Neural cell (in vitro differentiated cells): ENCODE measurements at regions not wholly inside any gene's neighbourhood (a gene's known extent, or its start where the extent isn't known, plus 50 kb on each side); places are given as distances from the start of the nearest gene placed in this dataset.

Experiments
- H2AFZ ChIP-seq: fragments of 200-600, 300-800 bp; sonication (generic), shearing (Covaris generic); 2 replicates; pipeline ENCODE4 v1.6.0; 2014; ENCODE audit warnings: low read depth, mild to moderate bottlenecking, antibody characterized with exemption, low read length, moderate library complexity
- H3F3A ChIP-seq: fragments of 200-600 bp; shearing (Covaris generic); 2 replicates; pipeline ENCODE4 v1.6.1; 2016; ENCODE audit warnings: mild to moderate bottlenecking, moderate library complexity, mixed read lengths, antibody characterized with exemption, low read length; ENCODE audit not compliant: insufficient read depth, poor library complexity, severe bottlenecking
- H3K27ac ChIP-seq: fragments of 200-600, 300-800 bp; sonication (generic), shearing (Covaris generic); 2 replicates; pipeline ENCODE4 v1.5.1; 2014; ENCODE audit warnings: mild to moderate bottlenecking, low read length, moderate library complexity
- H3K27me3 ChIP-seq: fragments of 300-800, 200-600 bp; sonication (generic), shearing (Covaris generic); 2 replicates; pipeline ENCODE4 v1.6.0; 2014; ENCODE audit warnings: mild to moderate bottlenecking, low read depth, low read length, moderate library complexity; ENCODE audit not compliant: insufficient read depth
- H3K36me3 ChIP-seq: fragments of 300-800, 200-600 bp; sonication (generic), shearing (Covaris generic); 2 replicates; pipeline ENCODE4 v1.5.1; 2014; ENCODE audit warnings: mild to moderate bottlenecking, antibody characterized with exemption, low read length, moderate library complexity; ENCODE audit not compliant: insufficient read depth
- H3K4me2 ChIP-seq: fragments of 300-800, 200-600 bp; sonication (generic), shearing (Covaris generic); 2 replicates; pipeline ENCODE4 v1.6.0; 2014; ENCODE audit warnings: mild to moderate bottlenecking, low read length
- H3K4me3 ChIP-seq: fragments of 300-800, 200-600 bp; sonication (generic), shearing (Covaris generic); 2 replicates; pipeline ENCODE4 v1.5.1; 2014; ENCODE audit warnings: mild to moderate bottlenecking, low read length, moderate library complexity
- H3K79me2 ChIP-seq: fragments of 200-600 bp; shearing (Covaris generic); replicated peaks from 2 replicates; pipeline ENCODE4 v1.6.0; 2014; ENCODE audit warnings: mild to moderate bottlenecking, low read length, moderate library complexity; ENCODE audit not compliant: insufficient read depth
- H3K9ac ChIP-seq: fragments of 300-800, 200-600 bp; sonication (generic), shearing (Covaris generic); 2 replicates; pipeline ENCODE4 v1.6.1; 2016; ENCODE audit warnings: mild to moderate bottlenecking, low read length, mixed read lengths
- H3K9me2 ChIP-seq: fragments of 200-600 bp; shearing (Covaris generic); 2 replicates; pipeline ENCODE4 v1.6.1; 2016; ENCODE audit warnings: mild to moderate bottlenecking, low read length, mixed read lengths; ENCODE audit not compliant: insufficient read depth
- H3K9me3 ChIP-seq: fragments of 200-600, 300-800 bp; sonication (generic), shearing (Covaris generic); 2 replicates; pipeline ENCODE4 v1.6.1; 2016; ENCODE audit warnings: mild to moderate bottlenecking, mixed run types, low read length, moderate library complexity, mixed read lengths
- H4K20me1 ChIP-seq: fragments of 200-600 bp; shearing (Covaris generic); 2 replicates; pipeline ENCODE4 v1.6.1; 2016; ENCODE audit warnings: mild to moderate bottlenecking, mixed run types; ENCODE audit not compliant: insufficient read depth
- EP300 ChIP-seq: fragments of 450-650 bp; conservative IDR thresholded peaks from 2 replicates; pipeline ENCODE4 v1.6.1; 2014; ENCODE audit warnings: antibody characterized with exemption, mild to moderate bottlenecking, moderate library complexity; ENCODE audit not compliant: poor library complexity, severe bottlenecking
- EZH2 ChIP-seq: fragments of 200-600, 300-800 bp; shearing (Covaris generic), sonication (generic); IDR thresholded peaks from 2 replicates; pipeline ENCODE4 v1.6.1; 2014; ENCODE audit warnings: antibody characterized with exemption, low read length, borderline replicate concordance, mild to moderate bottlenecking; ENCODE audit not compliant: insufficient read depth, poor library complexity, severe bottlenecking
- MXI1 ChIP-seq: fragments of 450-650 bp; conservative IDR thresholded peaks from 2 replicates; pipeline ENCODE4 v1.6.1; 2014; ENCODE audit warnings: antibody characterized with exemption, mild to moderate bottlenecking; ENCODE audit not compliant: poor library complexity, severe bottlenecking
- POLR2AphosphoS5 ChIP-seq: IDR thresholded peaks from 2 replicates; pipeline ENCODE4 v1.6.1; 2012
- RAD21 ChIP-seq: fragments of 450-650 bp; conservative IDR thresholded peaks from 2 replicates; pipeline ENCODE4 v1.6.1; 2014; ENCODE audit warnings: antibody characterized with exemption, mild to moderate bottlenecking, moderate library complexity
- SMC3 ChIP-seq: fragments of 450-650 bp; conservative IDR thresholded peaks from 2 replicates; pipeline ENCODE4 v1.6.1; 2014; ENCODE audit warnings: antibody characterized with exemption, mild to moderate bottlenecking, moderate library complexity; ENCODE audit not compliant: poor library complexity
- TAF1 ChIP-seq: IDR thresholded peaks from 2 replicates; pipeline ENCODE4 v1.6.1; 2012; ENCODE audit warnings: low read depth
- TF ChIP-seq, protein P1 (sequence below): fragments of 450-650 bp; IDR thresholded peaks from 2 replicates; pipeline ENCODE4 v1.5.1; 2014; ENCODE audit warnings: antibody characterized with exemption, mild to moderate bottlenecking, moderate library complexity; ENCODE audit not compliant: poor library complexity, severe bottlenecking
- TF ChIP-seq, protein P2 (sequence below): IDR thresholded peaks from 2 replicates; pipeline ENCODE4 v1.6.1; 2012; ENCODE audit warnings: borderline replicate concordance

- no peak overlapping the region for H3K4me2 ChIP-seq
- no peak overlapping the region for H3K4me3 ChIP-seq
- H4K20me1 ChIP-seq: no peaks in the 10 kb centered on the region
- H3K27ac ChIP-seq: no peak overlapping the region
- no peaks in the 10 kb centered on the region for H3F3A ChIP-seq
- no peaks in the 10 kb centered on the region for H3K9me2 ChIP-seq
- H2AFZ ChIP-seq: no peak overlapping the region
- no peak for TF ChIP-seq MXI1
- no peak for TF ChIP-seq TAF1
- TF ChIP-seq, protein P1, sequence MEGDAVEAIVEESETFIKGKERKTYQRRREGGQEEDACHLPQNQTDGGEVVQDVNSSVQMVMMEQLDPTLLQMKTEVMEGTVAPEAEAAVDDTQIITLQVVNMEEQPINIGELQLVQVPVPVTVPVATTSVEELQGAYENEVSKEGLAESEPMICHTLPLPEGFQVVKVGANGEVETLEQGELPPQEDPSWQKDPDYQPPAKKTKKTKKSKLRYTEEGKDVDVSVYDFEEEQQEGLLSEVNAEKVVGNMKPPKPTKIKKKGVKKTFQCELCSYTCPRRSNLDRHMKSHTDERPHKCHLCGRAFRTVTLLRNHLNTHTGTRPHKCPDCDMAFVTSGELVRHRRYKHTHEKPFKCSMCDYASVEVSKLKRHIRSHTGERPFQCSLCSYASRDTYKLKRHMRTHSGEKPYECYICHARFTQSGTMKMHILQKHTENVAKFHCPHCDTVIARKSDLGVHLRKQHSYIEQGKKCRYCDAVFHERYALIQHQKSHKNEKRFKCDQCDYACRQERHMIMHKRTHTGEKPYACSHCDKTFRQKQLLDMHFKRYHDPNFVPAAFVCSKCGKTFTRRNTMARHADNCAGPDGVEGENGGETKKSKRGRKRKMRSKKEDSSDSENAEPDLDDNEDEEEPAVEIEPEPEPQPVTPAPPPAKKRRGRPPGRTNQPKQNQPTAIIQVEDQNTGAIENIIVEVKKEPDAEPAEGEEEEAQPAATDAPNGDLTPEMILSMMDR: no peak
- TF ChIP-seq, protein P2, sequence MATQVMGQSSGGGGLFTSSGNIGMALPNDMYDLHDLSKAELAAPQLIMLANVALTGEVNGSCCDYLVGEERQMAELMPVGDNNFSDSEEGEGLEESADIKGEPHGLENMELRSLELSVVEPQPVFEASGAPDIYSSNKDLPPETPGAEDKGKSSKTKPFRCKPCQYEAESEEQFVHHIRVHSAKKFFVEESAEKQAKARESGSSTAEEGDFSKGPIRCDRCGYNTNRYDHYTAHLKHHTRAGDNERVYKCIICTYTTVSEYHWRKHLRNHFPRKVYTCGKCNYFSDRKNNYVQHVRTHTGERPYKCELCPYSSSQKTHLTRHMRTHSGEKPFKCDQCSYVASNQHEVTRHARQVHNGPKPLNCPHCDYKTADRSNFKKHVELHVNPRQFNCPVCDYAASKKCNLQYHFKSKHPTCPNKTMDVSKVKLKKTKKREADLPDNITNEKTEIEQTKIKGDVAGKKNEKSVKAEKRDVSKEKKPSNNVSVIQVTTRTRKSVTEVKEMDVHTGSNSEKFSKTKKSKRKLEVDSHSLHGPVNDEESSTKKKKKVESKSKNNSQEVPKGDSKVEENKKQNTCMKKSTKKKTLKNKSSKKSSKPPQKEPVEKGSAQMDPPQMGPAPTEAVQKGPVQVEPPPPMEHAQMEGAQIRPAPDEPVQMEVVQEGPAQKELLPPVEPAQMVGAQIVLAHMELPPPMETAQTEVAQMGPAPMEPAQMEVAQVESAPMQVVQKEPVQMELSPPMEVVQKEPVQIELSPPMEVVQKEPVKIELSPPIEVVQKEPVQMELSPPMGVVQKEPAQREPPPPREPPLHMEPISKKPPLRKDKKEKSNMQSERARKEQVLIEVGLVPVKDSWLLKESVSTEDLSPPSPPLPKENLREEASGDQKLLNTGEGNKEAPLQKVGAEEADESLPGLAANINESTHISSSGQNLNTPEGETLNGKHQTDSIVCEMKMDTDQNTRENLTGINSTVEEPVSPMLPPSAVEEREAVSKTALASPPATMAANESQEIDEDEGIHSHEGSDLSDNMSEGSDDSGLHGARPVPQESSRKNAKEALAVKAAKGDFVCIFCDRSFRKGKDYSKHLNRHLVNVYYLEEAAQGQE: no peak
- TF ChIP-seq RAD21: no peak
- TF ChIP-seq EZH2: no peak
- TF ChIP-seq EP300: no peak
- no peak for TF ChIP-seq POLR2AphosphoS5
- no peak for TF ChIP-seq SMC3
- H3K9me3 ChIP-seq: peaks cover 6% of the 10 kb centered on the region
- no peaks in the 10 kb centered on the region for H3K36me3 ChIP-seq
- H3K79me2 ChIP-seq: no peaks in the 10 kb centered on the region
- H3K27me3 ChIP-seq: no peaks in the 10 kb centered on the region
- H3K9ac ChIP-seq: no peak overlapping the region
Observed at GRCh38 chr17:72421128-72422092, 300.6 kb downstream of the SOX9 start.

DNA sequence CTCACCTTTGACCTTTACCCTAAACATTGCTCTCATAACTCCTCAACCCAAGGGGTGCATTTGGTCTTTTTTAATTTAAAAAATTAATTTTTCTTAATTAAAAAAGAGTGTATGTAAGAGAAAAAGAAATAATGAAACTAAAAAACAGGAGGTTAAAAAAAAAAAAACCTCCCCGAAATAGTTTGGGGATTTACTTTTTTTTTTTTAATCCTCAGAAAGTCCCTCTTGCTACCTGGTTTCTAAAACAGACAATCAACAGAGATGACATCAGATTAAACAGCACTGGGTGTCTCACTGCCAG is 301.3 kb downstream of the SOX9 start:
- H4K20me1 ChIP-seq: no peaks in the 10 kb centered on the region
- TF ChIP-seq MXI1: no peak
- no peak for TF ChIP-seq TAF1
- TF ChIP-seq, protein P2: no peak
- no peak for TF ChIP-seq POLR2AphosphoS5
- no peak for TF ChIP-seq EP300
- TF ChIP-seq, protein P1: no peak
- no peak for TF ChIP-seq RAD21
- TF ChIP-seq SMC3: no peak
- no peak for TF ChIP-seq EZH2
- H2AFZ ChIP-seq: no peak overlapping the region
- H3K79me2 ChIP-seq: no peaks in the 10 kb centered on the region
- no peaks in the 10 kb centered on the region for H3K27me3 ChIP-seq
- H3K9me2 ChIP-seq: no peaks in the 10 kb centered on the region
- no peak overlapping the region for H3K4me3 ChIP-seq
- no peaks in the 10 kb centered on the region for H3K36me3 ChIP-seq
- H3K9ac ChIP-seq: no peak overlapping the region
- no peaks in the 10 kb centered on the region for H3F3A ChIP-seq
- H3K9me3 ChIP-seq: peaks cover 6% of the 10 kb centered on the region
- H3K27ac ChIP-seq: no peak overlapping the region
- no peak overlapping the region for H3K4me2 ChIP-seq
